LNCaP clone FGC (cell line): ENCODE measurements at regions not wholly inside any gene's neighbourhood (a gene's known extent, or its start where the extent isn't known, plus 50 kb on each side); places are given as distances from the start of the nearest gene placed in this dataset.

Experiments used
- DNase-seq: peaks from one replicate; pipeline ENCODE4 v3.0.0-alpha.2; 2011; ENCODE audit warnings: low read depth
- H3K4me3 ChIP-seq: 2 replicates; pipeline ENCODE4 v1.5.1; 2011; ENCODE audit warnings: mild to moderate bottlenecking, low read depth, low read length, control low read depth
- CTCF ChIP-seq: IDR thresholded peaks from 2 replicates; pipeline ENCODE4 v1.5.1; 2012; ENCODE audit warnings: mild to moderate bottlenecking; ENCODE audit not compliant: control insufficient read depth, insufficient read depth; ENCODE audit errors: extremely low read depth

DNA sequence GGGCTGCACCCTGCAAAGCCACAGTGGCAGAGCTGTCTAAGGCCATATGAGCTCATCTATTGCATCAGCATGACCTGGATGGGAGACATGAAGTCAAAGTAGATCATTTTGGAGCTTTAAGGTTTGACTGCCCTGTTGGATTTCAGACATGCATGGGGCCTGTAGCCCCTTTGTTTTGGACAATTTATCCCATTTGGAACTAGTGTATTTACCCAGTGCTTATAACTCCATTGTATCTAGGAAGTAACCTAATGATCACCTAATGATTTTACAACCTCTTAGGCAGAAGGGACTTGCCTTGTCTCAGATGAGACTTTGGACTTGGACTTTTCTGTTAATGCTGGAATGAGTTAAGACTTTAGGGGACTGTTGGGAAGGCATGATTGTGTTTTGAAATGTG is 575.4 kb downstream of the EPM2A start:
- H3K4me3 ChIP-seq, result no peak overlapping the region
- no peak for TF ChIP-seq CTCF
- no peak for DNase-seq

DNA sequence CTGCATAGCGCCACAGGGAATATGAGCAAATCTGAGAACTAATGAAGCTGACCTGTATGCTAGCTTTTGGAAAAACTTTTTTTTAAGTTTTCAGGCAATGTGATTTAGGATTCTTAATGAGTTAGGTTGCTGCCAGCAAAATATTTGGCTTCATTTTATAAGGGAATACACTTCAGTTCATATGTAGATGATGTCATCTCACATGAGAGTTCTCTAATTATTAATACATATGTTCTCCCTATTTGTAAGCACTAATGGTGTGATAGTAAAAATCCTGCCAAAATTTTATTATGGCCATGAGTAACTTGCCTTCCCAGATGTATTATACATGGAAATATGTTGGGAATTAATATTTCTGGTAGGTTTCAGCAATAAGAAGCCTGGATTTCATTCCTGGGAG is 573.8 kb downstream of the EPM2A start:
- no peak for DNase-seq
- no peak overlapping the region for H3K4me3 ChIP-seq
- TF ChIP-seq CTCF, result no peak

DNA sequence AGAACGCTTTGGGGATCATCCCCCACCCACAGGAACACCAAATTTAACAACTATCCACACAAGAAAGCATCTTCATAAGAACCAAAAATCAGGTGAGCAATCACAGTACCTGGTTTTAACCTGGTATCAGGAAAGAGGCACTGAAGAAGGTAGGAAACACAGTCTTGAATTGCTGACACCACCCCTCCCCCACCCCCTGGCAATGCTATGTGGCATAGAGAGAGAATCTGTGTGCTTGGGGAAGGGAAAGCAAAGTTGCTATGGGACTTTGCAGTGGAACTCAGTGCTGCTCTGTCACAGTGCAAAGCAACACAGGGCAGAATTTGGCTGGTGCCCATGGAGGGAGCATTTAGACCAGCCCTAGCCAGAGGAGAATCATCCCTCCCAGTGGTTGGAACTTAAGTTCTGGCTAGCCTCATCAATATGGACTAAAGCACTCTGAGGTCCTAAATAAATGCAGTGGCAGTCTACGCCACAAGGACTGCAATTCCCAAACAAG is 565.5 kb downstream of the EPM2A start:
- DNase-seq, result no peak
- TF ChIP-seq CTCF, result no peak
- H3K4me3 ChIP-seq, result no peak overlapping the region

GRCh38 chr6:145175470-145175869 is 559.9 kb downstream of the EPM2A start:
- no peak for TF ChIP-seq CTCF
- no peak overlapping the region for H3K4me3 ChIP-seq
- DNase-seq, result no peak

DNA sequence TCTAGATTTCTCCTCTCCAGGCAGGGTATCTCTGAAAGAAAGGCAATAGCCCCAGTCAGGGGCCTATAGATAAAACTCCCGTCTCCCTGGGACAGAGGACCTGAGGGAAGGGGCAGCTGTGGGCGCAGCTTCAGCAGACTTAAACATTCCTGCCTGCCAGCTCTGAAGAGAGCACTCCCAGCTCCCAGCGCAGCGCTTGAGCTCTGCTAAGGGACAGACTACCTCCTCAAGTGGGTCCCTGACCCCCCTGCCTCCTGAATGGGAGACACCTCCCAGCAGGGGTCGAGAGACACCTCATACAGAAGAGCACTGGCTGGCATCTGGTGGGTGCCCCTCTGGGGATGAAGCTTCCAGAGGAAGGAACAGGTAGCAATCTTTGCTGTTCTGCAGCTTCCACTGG is 556.9 kb downstream of the EPM2A start:
- DNase-seq, result no peak
- no peak for TF ChIP-seq CTCF
- H3K4me3 ChIP-seq, result no peak overlapping the region

DNA sequence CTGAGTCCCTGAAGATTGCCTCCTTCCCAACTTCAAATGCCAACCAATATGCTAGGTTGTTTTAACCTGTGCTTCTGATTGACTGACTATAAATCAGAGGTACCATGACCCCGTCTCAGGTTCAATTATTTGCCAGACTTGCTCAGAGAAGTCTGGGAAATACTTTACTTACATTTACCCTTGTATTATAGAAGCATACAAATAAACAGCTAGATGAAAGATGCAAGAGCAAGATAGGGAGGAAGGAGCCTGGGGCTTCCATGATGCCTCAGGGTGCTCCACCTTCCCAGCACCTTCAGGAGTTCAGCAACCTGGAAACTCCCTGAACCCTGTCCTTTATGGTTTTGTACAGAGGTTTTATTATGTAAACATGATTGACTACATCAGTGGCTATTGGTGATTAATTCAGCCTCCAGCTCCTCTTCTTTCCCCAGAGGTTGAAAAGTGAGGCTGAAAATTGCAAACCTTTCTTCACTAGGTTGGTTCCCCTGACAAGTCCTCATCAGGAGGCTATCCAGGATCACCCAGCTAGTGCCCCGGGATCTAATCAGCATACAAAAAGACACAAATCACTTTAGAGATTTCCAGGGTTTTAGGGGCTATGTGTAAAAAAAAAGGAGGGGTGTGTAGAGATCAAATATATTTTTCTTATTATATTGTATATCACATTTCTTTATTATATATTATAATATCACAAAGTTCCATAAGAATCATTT is 547.7 kb downstream of the EPM2A start:
- no peak overlapping the region for H3K4me3 ChIP-seq
- DNase-seq, result no peak
- no peak for TF ChIP-seq CTCF

GRCh38 chr6:145189836-145190235 is 545.5 kb downstream of the EPM2A start:
- no peak for TF ChIP-seq CTCF
- H3K4me3 ChIP-seq, result no peak overlapping the region
- DNase-seq, result peak; percentile 98
